ENCODE measurements at regions not wholly inside any gene's neighbourhood (a gene's known extent, or its start where the extent isn't known, plus 50 kb on each side); places are given as distances from the start of the nearest gene placed in this dataset.

GRCh38 chr2:156112323-156112722 is 220.2 kb downstream of the NR4A2 start:
- TF ChIP-seq CTCF (IDR thresholded peaks at IDR 0.05) (no peak), EZH2 (IDR thresholded peaks at IDR 0.05; ENCODE audit: borderline replicate concordance, insufficient read depth, low read depth, low read length, poor library complexity, severe bottlenecking) (no peak)

Measured in B cell (primary cell).